HG02759 (cell line): ENCODE measurements at regions not wholly inside any gene's neighbourhood (a gene's known extent, or its start where the extent isn't known, plus 50 kb on each side); places are given as distances from the start of the nearest gene placed in this dataset.

Source experiments
- ATAC-seq: cut with Tn5 transposase; IDR thresholded peaks from one replicate; pipeline ENCODE4 v1.9.1; 2021; ENCODE audit warnings: mild to moderate bottlenecking, moderate library complexity; ENCODE audit not compliant: unreplicated experiment

GRCh38 chr9:12613071-12613470, 80.1 kb upstream of the TYRP1 start:
- no peak for ATAC-seq

DNA sequence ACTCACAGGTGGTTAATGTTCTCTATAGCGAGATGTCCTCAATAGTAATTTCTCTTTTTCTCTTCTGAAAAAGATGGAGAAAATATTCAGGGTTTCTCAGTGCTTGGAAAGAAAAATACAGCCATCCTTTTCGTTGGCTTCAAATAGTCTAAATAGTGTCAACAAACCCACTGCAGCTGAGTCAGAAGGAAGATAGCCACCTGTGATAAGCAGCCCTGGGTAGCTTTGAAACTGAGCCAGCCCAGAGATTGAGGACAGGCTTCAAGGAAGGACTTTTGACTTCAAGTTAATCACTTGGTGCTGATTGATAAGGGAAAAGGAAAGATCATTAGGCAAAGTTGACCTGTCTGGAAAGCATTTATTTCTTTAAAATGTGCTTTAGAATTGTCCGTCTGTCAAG, 78.7 kb upstream of the TYRP1 start:
- ATAC-seq, result no peak

- ATAC-seq, result no peak
Measured at GRCh38 chr9:12618956-12619355, 74.2 kb upstream of the TYRP1 start.

DNA sequence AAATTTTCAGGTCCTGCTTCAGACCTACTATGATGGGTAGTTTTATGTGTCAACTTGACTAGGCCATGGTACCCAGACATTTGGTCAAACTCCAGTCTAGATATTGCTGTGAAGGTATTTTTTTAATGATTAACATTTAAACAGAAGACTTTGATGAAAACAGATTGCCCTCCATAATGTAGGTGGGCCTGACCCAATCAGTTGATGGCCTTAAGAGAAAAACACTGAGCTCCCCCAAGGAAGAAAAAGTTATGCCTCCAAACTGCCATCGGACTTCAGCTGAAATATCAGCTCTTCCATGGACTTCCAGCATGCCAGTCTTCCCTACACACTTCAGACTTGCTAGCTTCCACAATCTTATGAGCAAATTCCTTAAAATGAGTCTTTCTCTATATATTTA, 67.3 kb upstream of the TYRP1 start:
- ATAC-seq, result no peak

GRCh38 chr9:12627096-12627495, 66.1 kb upstream of the TYRP1 start:
- ATAC-seq, result no peak

DNA sequence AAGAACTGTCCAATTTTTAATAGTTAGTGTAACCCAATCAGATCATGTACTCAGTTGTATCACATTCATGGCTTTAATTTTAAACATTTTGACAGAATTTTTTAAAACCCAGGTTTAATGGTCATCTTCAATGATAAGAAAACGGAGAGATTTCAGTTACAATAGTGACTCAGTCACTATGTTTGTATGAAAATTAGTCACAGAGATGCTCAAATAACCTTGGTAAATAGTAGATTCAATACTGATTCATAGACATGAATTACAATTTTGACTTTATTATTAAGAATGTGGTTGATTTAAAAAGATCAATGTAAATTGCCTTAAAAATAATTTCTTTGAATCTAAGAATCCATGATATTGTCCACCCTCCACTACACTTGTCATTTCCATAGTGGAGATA, 64.6 kb upstream of the TYRP1 start:
- no peak for ATAC-seq

- ATAC-seq, result no peak
Measured at GRCh38 chr9:12629067-12629466, 64.1 kb upstream of the TYRP1 start.

DNA sequence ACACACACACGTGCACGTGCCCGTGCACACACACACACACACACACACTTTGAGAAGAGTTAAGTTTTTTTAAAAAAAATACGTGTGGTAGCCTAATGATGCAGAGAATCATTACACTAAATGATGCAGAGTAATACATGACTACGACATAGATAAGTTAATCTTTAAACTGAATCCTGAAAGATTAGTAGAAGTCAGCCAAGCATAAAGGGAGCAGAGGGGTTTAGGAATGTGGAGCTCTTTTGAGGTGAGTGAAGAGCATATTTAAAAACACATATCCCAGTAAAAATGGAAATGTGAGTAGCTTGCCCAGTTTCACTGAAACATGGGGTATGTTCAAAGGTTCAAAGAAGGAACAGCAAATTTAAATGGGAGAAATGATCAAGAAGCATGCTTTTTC, 61.3 kb upstream of the TYRP1 start:
- no peak for ATAC-seq

DNA sequence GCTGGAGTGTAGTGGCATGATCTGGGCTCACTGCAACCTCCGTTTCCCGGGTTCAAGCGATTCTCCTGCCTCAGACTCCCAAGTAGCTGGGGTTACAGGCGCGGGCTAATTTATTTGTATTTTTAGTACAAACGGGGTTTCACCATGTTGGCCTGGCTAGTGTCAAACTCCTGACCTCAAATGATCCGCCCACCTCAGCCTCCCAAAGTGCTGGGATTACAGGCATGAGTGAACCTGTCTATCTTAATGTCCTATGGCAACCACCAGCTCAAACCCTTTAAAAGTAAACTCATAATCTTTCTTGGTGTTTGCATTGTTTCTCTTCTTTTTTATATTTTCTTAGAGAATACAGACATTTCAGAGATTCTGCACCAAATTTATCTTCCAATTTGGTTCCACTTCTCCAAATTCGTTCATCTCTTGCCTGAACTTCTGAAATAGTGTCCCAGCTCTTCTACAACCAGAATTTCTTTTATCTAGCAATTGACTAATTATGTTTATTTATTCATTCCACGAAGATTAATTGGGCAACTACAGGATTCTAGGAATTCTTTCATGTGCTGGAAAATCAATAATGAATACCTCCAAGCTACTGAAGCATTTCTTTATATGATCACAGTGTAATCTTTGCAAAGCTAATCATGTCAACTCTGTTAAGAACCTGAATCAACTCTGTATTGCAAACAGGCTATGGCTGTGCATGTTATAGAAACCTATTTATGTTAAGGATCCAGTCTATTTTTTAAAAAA, 60.0 kb upstream of the TYRP1 start:
- no peak for ATAC-seq

DNA sequence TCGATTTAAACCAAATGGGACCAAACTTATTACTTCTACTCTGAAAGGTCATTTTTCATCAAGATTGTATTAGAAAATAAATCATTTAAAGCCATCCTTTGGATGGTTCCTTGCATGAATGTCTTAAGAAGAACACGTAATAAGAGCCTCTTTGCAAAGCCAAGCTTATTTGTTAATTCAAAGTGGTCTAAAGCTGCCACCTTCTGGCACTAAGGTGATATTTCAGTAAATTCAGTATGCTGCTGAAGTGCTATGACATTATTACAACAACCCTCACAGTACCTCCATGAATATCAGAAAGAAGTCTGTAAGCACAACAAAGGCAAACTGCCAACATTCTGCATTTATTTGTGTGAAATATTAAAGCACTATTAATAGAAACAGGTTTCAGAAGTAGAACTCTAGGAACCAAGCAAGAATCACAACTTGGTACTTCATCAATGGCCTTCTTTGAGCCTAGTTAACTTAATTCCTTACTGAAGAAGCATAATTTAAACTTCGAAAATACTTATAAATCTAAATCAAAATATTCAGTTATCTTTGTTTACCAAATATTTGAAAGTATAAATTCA, 53.1 kb upstream of the TYRP1 start:
- no peak for ATAC-seq

DNA sequence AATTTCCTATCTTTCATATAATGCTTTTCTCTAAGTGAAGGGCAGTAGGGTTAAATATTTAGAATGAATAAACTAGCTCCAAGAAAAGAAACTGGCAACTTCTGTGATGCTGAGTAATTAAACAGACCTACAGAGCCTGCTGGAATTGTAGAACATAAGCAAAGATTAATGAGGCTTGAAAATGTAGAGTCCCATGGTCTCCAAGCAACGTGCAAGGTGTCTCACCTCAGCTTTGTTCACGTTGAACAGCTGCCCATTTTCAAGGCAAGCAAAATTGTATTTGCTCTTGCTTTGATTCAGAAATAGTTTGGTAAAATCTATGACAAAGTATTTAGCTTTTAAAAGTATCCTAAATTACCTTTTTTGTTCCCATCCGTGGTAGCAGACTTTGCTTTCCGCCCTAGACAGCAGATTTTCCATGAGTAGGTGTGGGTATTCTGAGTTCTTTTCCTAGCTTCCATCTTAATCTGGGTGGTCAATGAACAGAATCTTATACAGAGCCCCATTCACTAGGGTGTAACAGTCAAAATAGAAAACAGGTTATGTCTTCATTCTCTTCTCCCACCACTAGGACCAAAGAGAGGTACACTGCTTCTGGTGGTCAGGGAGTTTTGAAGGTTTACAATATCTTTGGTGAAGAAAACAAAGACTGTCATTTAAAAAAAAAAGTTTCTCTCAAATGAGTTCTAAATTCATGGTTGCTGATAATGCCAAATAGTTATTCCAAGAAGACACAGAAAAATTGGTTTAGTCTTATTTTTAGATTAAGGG, 52.1 kb upstream of the TYRP1 start:
- no peak for ATAC-seq
